MM.1S (cell line): ENCODE measurements at regions not wholly inside any gene's neighbourhood (a gene's known extent, or its start where the extent isn't known, plus 50 kb on each side); places are given as distances from the start of the nearest gene placed in this dataset.

Experiments used
- EZH2 ChIP-seq: fragments of 300-600 bp; sonication (generic); optimal IDR thresholded peaks from 2 replicates; pipeline ENCODE3; 2017; ENCODE audit warnings: low read depth, mild to moderate bottlenecking, antibody characterized with exemption, low read length, mixed read lengths
- EZH2phosphoT487 ChIP-seq: fragments of 300-600 bp; sonication (generic); IDR thresholded peaks from 2 replicates; pipeline ENCODE4 v1.6.1; 2018; ENCODE audit warnings: antibody characterized with exemption, low read length
- TF ChIP-seq, protein P1 (sequence below): fragments of 300-600 bp; sonication (generic); IDR thresholded peaks from 2 replicates; pipeline ENCODE4 v1.5.1; 2016; ENCODE audit warnings: antibody characterized with exemption, low read length, mixed read lengths

DNA sequence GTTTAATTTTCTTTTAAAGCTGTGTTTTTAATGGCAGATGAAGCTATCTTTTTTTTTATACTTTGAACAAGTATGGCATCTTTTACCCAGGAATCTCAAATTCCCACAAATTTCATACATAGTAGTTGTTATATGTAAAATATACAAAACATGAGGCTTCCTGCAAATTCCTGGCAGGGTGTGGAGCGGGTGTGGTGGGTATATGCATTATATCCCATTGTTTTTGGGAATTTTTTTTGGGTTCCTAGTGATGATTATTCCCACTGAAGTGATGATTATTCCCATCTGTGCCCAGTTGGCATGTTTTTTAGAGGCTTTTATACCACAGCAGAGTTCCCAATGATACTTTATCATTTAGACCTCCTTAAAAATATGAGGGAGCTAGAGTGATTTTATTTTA is 320.4 kb downstream of the ZFHX3 start:
- TF ChIP-seq, protein P1, sequence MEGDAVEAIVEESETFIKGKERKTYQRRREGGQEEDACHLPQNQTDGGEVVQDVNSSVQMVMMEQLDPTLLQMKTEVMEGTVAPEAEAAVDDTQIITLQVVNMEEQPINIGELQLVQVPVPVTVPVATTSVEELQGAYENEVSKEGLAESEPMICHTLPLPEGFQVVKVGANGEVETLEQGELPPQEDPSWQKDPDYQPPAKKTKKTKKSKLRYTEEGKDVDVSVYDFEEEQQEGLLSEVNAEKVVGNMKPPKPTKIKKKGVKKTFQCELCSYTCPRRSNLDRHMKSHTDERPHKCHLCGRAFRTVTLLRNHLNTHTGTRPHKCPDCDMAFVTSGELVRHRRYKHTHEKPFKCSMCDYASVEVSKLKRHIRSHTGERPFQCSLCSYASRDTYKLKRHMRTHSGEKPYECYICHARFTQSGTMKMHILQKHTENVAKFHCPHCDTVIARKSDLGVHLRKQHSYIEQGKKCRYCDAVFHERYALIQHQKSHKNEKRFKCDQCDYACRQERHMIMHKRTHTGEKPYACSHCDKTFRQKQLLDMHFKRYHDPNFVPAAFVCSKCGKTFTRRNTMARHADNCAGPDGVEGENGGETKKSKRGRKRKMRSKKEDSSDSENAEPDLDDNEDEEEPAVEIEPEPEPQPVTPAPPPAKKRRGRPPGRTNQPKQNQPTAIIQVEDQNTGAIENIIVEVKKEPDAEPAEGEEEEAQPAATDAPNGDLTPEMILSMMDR = no peak
- TF ChIP-seq EZH2phosphoT487 = no peak
- TF ChIP-seq EZH2 = no peak
